ENCODE measurements at regions not wholly inside any gene's neighbourhood (a gene's known extent, or its start where the extent isn't known, plus 50 kb on each side); places are given as distances from the start of the nearest gene placed in this dataset.

DNA sequence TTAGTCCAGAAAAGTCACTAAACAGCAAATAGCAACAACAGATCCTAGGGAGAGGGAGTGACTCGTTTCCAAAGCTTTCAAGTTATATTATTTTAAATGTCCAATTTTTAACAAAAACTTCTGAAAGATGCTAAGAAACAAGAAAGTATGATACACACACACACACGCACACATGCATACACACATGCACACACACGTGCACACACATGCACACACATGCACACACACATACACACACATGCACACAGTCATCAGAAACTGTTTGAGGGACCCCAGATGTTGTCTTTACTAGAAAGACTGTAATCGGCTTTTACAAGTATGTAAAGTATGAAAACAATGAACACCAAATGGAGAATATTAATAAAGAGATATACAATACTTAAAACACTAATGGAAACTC, 825.4 kb downstream of the UQCRFS1 start:
- H3K27ac ChIP-seq (replicated peaks), result no peak overlapping the region
- intact Hi-C loops (cut with micrococcal nuclease), result no loop called here
- no peak for DNase-seq

DNA sequence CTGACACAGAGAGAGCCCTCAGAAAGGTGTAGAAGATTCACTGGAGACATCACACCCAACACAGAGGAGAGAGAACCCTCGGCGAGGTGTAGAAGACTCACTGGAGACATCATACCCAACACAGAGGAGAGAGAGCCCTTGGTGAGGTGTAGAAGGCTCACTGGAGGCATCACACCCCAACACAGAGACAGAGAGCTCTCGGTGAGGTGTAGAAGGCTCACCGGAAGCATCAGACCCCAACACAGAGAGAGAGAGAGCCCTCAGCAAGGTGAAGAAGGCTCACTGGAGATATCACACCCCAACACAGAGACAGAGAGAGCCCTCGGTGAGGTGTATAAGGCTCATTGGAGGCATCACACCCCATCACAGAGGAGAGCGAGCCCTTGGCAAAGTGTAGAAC, 826.5 kb downstream of the UQCRFS1 start:
- H3K27me3 ChIP-seq (ENCODE audit: low read depth), result peaks cover 4% of the 10 kb centered on the region
- no peaks in the 10 kb centered on the region for H3K4me1 ChIP-seq
- no peak overlapping the region for H3K4me3 ChIP-seq
- H3K9me3 ChIP-seq (replicated peaks), result no peaks in the 10 kb centered on the region
- intact Hi-C loops (cut with micrococcal nuclease), result no loop called here
- H3K36me3 ChIP-seq, result no peaks in the 10 kb centered on the region
- no peak overlapping the region for H3K27ac ChIP-seq (replicated peaks)
- no peak for DNase-seq
- TF ChIP-seq, protein P1, sequence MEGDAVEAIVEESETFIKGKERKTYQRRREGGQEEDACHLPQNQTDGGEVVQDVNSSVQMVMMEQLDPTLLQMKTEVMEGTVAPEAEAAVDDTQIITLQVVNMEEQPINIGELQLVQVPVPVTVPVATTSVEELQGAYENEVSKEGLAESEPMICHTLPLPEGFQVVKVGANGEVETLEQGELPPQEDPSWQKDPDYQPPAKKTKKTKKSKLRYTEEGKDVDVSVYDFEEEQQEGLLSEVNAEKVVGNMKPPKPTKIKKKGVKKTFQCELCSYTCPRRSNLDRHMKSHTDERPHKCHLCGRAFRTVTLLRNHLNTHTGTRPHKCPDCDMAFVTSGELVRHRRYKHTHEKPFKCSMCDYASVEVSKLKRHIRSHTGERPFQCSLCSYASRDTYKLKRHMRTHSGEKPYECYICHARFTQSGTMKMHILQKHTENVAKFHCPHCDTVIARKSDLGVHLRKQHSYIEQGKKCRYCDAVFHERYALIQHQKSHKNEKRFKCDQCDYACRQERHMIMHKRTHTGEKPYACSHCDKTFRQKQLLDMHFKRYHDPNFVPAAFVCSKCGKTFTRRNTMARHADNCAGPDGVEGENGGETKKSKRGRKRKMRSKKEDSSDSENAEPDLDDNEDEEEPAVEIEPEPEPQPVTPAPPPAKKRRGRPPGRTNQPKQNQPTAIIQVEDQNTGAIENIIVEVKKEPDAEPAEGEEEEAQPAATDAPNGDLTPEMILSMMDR (IDR thresholded peaks at IDR 0.05; ENCODE audit: borderline replicate concordance), result no peak

More for the DNA sequence above, 825.4 kb downstream of the UQCRFS1 start:
- H3K4me1 ChIP-seq, result no peaks in the 10 kb centered on the region
- H3K4me3 ChIP-seq, result no peak overlapping the region
- TF ChIP-seq, protein P1 (IDR thresholded peaks at IDR 0.05; ENCODE audit: borderline replicate concordance), result no peak
- peaks cover 15% of the 10 kb centered on the region for H3K27me3 ChIP-seq (ENCODE audit: low read depth)
- no peaks in the 10 kb centered on the region for H3K9me3 ChIP-seq (replicated peaks)
- no peaks in the 10 kb centered on the region for H3K36me3 ChIP-seq

DNA sequence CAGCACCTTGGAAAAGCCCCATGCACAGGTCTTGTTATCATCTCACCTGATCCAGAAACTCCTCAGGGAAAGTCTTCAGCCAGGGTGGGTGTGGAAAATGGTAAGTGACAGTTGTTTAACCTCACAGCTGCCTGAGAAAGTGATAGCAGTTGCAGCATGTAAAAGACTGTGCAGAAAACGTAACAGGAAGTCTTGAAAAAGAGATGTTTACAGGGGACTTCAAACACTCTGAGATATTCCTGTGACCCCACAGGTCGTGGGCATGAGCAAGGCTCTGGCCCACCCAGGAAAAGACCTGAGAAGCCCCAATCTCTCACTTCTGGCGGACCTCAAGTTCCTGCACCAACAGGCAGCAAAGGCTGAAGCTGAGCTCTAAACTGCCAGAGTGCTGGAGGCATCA, 826.9 kb downstream of the UQCRFS1 start:
- H3K9me3 ChIP-seq (replicated peaks), result no peaks in the 10 kb centered on the region
- no peak overlapping the region for H3K27ac ChIP-seq (replicated peaks)
- H3K36me3 ChIP-seq, result no peaks in the 10 kb centered on the region
- H3K27me3 ChIP-seq (ENCODE audit: low read depth), result peaks cover 3% of the 10 kb centered on the region
- intact Hi-C loops (cut with micrococcal nuclease), result no loop called here
- H3K4me1 ChIP-seq, result no peaks in the 10 kb centered on the region
- no peak overlapping the region for H3K4me3 ChIP-seq
- DNase-seq, result no peak
- TF ChIP-seq, protein P1 (IDR thresholded peaks at IDR 0.05; ENCODE audit: borderline replicate concordance), result no peak

- Histone ChIP-seq H3K36me3 (no peaks in the 10 kb centered on the region), H3K4me1 (no peaks in the 10 kb centered on the region), H3K4me3 (no peak overlapping the region), H3K27ac (replicated peaks) (no peak overlapping the region), H3K27me3 (ENCODE audit: low read depth) (peaks cover 6% of the 10 kb centered on the region), H3K9me3 (replicated peaks) (no peaks in the 10 kb centered on the region)
- TF ChIP-seq, protein P1 (IDR thresholded peaks at IDR 0.05; ENCODE audit: borderline replicate concordance), result no peak
- intact Hi-C loops (cut with micrococcal nuclease), result no loop called here
- DNase-seq, result no peak
These were observed 835.9 kb downstream of the UQCRFS1 start for GRCh38 chr19:28377077-28377476.

- Histone ChIP-seq H3K36me3 (no peaks in the 10 kb centered on the region), H3K27me3 (ENCODE audit: low read depth) (peaks cover 6% of the 10 kb centered on the region), H3K27ac (replicated peaks) (no peak overlapping the region), H3K4me3 (no peak overlapping the region), H3K4me1 (no peaks in the 10 kb centered on the region), H3K9me3 (replicated peaks) (no peaks in the 10 kb centered on the region)
- no peak for DNase-seq
- intact Hi-C loops (cut with micrococcal nuclease), result no loop called here
- TF ChIP-seq, protein P1 (IDR thresholded peaks at IDR 0.05; ENCODE audit: borderline replicate concordance), result no peak
These were observed 838.0 kb downstream of the UQCRFS1 start for GRCh38 chr19:28374971-28375370.

Measured in left ventricle myocardium inferior (tissue), 1 donor.